Ishikawa (cell line): ENCODE measurements at regions not wholly inside any gene's neighbourhood (a gene's known extent, or its start where the extent isn't known, plus 50 kb on each side); places are given as distances from the start of the nearest gene placed in this dataset.

Experiments
- CEBPB ChIP-seq: IDR thresholded peaks from 2 replicates; pipeline ENCODE4 v1.6.1; 2012
- CREB1 ChIP-seq: IDR thresholded peaks from 2 replicates; pipeline ENCODE4 v1.6.1; 2012; ENCODE audit warnings: low read depth
- RAD21 ChIP-seq: IDR thresholded peaks from 2 replicates; pipeline ENCODE4 v1.6.1; 2012; ENCODE audit warnings: low read depth
- TAF1 ChIP-seq: IDR thresholded peaks from 2 replicates; pipeline ENCODE4 v1.6.1; 2012; ENCODE audit warnings: low read depth, mild to moderate bottlenecking
- TEAD4 ChIP-seq: IDR thresholded peaks from 2 replicates; pipeline ENCODE4 v1.6.1; 2012
- ZBTB7A ChIP-seq: IDR thresholded peaks from 2 replicates; pipeline ENCODE4 v1.6.1; 2012; ENCODE audit warnings: low read depth
- TF ChIP-seq, protein P1 (sequence below): IDR thresholded peaks from 2 replicates; pipeline ENCODE4 v1.6.1; 2012; ENCODE audit warnings: low read depth, mild to moderate bottlenecking
- TF ChIP-seq, protein P2 (sequence below): IDR thresholded peaks from 2 replicates; pipeline ENCODE4 v1.6.1; 2012

DNA sequence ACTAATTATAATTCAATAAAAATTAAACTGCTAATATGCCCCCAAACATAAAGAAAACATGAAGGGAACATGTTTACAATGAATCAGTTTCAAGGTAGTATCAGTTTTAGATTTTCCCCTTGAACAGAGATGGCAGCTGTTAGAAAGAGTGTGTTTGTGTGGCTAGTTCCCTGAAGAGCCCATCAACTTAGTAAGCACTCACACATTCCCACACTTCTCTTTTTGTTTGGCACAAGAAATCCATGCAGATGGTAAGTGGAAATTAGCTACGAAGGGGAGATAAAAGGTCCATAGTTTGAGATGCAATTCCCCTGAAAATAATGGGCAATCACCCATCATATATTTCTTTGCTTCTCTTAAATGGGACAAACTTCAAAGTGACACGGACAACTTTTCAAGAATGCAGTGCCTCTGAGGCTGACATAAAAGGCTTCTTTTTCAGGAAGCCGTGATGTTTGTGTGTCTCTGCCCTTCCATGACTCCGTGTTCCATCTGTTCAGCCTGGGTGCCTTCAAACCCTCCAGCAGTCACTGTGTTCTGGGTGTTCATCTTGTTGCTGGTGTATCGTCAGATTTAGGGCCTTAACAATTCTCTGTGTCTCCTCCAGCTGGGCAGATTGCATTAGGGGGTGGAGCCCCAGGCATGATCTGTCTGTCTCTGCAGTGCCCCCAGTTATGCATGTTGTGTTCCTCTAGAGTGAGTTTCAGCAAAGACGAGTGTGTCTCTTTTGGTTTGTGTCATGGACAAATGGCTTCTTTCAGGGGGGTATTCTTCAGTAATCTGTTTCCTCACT, 259.5 kb upstream of the NPY start:
- TF ChIP-seq, protein P1, sequence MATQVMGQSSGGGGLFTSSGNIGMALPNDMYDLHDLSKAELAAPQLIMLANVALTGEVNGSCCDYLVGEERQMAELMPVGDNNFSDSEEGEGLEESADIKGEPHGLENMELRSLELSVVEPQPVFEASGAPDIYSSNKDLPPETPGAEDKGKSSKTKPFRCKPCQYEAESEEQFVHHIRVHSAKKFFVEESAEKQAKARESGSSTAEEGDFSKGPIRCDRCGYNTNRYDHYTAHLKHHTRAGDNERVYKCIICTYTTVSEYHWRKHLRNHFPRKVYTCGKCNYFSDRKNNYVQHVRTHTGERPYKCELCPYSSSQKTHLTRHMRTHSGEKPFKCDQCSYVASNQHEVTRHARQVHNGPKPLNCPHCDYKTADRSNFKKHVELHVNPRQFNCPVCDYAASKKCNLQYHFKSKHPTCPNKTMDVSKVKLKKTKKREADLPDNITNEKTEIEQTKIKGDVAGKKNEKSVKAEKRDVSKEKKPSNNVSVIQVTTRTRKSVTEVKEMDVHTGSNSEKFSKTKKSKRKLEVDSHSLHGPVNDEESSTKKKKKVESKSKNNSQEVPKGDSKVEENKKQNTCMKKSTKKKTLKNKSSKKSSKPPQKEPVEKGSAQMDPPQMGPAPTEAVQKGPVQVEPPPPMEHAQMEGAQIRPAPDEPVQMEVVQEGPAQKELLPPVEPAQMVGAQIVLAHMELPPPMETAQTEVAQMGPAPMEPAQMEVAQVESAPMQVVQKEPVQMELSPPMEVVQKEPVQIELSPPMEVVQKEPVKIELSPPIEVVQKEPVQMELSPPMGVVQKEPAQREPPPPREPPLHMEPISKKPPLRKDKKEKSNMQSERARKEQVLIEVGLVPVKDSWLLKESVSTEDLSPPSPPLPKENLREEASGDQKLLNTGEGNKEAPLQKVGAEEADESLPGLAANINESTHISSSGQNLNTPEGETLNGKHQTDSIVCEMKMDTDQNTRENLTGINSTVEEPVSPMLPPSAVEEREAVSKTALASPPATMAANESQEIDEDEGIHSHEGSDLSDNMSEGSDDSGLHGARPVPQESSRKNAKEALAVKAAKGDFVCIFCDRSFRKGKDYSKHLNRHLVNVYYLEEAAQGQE = no peak
- TF ChIP-seq ZBTB7A (no peak), CREB1 (no peak), TAF1 (no peak), RAD21 (no peak), CEBPB (no peak), TEAD4 (no peak)
- TF ChIP-seq, protein P2, sequence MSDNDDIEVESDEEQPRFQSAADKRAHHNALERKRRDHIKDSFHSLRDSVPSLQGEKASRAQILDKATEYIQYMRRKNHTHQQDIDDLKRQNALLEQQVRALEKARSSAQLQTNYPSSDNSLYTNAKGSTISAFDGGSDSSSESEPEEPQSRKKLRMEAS = no peak
